GM18868 (cell line): ENCODE measurements at regions not wholly inside any gene's neighbourhood (a gene's known extent, or its start where the extent isn't known, plus 50 kb on each side); places are given as distances from the start of the nearest gene placed in this dataset.

Experiments
- ATAC-seq: cut with Tn5 transposase; IDR thresholded peaks from one replicate; pipeline ENCODE4 v1.9.1; 2021; ENCODE audit warnings: mild to moderate bottlenecking, moderate library complexity; ENCODE audit not compliant: unreplicated experiment

DNA sequence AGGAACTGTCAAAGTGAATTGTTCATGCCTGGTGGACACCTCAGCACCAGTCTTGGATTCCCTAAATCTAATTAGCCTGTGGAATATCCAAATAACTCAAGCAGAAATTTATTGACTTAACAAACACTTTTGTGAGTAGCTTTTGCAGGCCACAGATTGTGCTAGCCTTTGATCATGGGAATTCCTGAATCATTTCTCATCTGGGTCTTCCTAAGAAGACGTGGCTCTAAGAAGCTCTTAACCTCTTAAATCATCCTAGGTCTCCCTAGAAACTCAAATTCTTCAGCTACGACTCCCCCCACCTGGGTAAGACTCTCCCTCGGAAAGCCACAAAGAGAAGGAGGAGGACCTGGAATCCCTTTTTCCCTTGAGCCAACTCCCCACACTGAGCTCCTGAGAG lies 53.8 kb upstream of the PSEN2 start:
- no peak for ATAC-seq

DNA sequence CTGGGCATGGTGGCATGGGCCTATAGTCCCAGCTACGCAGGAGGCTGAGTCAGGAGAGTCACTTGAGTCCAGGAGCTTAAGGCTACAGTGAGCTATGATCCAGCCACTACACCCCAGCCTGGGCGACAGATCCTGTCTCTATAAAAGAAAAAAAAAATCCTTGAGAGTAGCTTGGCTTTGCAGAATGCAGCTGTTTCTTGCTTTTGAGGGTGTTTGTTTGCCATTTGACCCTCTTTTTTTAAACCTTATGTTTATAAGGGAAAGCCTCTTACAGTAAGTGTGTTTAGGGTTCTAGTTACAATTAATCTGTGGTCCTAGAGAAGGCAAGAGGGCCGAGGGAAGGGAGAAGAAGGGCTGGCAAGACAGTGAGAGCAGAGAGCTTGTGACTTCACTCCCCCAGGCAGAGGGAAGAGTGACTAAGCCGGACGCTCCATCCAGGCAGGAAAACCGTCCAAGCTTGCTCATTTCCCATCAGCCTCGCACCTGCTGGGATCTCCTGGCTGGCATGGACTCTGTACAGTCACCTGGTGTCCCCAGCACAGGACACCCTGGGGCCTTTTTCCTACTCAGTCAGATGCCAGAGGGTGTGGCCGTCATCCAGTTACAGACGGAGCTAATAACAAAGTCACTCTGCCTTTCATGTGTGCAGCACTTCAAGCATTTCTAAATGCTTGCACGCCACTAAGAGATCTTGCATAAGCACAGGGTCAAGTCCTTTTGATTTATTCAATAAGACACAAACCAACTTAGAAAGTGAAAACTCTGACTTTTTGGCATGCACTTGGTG lies 55.5 kb upstream of the PSEN2 start:
- ATAC-seq: no peak

DNA sequence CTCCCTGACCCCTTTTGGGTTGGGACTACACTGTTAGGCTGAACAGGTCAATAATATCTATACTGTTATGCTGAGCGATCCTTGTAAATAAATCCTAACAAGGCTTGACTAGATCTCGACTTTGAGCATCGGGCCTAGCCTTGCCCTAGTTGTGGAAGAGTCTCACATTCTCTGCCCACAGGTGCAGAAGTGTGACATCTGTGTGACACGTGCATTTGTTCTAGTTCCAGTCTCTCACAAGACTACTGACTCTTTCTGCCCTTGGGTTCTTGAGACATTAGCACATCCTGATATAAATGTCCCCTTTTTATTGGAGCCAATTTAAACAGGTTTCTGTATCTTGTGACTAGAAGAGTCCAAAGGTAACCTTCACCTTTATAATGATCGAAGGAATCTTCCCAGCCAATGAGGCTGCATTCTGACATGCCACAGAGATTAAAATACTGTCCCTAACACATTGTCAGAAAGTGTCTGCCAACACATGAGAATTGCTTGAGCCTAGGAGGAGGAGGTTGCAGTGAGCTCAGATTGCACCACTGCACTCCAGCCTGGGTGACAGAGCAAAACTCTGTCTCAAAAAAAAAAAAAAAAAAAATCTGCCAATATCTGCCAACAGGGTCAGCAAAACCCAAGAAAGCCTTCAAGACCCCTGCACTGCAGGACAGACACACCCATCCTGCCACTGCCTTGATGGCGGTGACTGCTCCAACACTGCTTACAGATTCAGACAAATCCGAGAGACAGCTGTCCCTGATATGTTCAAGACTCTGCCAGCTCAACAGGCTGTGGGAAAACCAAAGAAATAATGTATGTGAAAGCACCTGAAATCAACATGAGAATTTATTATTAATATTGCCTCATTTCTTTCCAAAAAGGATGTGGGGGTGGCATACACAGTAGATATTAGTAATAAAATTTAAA lies 56.5 kb upstream of the PSEN2 start:
- ATAC-seq: no peak

DNA sequence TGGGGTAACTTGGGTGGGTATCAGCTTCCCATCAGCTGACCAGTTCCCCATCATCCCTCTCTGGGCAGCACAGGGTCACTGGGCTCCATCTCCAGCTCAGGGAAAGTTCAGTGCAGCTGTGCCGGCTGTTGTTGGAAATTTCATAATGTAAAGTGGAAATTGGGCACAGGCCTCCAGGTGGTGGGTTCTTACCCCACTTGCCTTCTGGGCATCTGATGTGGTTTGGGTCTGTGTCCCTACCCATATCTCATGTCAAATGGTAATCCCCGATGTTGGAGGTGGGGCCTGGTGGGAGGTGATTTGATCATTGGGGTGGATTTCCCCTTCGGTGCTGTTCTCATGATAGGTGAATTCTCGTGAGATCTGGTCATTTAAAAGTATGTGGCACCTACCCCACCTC lies 59.7 kb upstream of the PSEN2 start:
- ATAC-seq: no peak

DNA sequence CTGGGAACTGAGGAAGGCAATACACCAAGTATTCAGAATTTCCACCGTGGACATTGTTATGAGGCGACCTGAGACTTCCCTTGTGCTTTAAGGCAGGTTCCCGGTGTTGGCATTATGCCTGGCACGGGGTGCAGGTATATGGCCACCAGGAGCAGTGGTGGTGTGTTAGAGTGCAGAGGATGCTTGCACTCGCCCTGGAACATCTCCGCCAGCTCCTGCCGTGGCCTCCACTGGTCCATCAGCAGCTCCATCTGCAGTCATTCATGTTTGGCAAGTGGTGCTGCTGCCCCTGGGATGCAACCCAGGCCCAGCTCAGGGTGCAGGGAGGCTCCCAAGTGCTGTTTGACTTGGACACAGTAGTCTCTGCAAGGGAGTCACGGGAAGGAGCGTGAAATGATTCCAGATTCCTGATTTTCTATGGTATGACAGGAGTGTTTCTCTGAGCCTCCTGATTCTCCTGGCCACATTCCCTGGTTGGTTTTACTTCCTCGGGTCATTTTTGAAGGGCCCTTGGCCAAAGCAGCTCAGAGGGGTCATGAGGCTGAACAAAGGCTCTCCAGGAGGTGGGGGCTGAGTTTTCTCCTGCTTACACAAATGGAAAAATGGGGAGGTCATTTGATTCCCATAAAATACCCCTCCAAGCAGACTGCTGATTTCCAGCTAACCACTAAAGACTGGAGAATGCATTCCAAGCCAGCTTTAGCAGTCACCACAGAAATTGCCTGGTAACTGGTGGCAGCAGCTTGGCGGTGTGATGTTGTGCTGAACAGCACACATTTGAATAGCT lies 60.4 kb upstream of the PSEN2 start:
- no peak for ATAC-seq

DNA sequence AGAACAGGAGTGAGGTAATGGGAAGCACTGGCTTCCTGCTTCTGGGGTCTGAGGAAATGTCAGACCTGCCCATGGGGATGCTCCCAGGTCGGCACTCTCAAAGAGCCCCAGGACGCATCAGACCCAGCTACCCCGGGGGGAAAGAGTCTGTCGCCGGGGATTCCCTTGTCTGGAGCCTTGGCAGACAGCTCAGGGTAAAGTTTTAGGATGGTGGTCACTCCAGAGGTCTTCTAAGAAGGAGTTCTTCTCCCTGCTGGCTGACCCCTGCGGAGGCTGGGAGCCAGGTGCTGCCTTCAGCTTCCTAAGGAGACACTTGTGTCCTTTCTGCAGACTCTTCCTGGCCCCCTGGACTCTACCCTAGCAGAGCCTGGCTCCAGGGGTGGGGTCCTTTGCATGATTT lies 61.9 kb upstream of the PSEN2 start:
- no peak for ATAC-seq

DNA sequence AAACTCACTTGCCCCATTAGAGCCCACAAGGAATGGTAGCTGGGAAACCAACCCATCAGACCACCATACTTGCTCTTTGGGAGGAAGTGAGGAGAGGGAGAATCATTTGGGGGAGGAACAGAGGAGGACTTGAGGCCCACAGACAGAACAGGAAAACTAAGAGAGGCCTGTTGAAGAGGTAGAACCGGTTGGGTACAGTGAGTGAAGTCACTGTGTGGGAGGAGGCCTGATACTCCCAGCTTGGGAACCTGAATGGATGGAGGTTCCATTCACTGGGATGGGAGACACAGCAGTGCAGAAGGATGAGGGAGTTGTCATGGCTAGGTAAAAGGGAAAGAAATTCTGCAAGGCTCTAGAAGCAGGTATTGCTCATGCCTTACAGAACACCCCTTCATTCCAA lies 63.4 kb upstream of the PSEN2 start:
- no peak for ATAC-seq

DNA sequence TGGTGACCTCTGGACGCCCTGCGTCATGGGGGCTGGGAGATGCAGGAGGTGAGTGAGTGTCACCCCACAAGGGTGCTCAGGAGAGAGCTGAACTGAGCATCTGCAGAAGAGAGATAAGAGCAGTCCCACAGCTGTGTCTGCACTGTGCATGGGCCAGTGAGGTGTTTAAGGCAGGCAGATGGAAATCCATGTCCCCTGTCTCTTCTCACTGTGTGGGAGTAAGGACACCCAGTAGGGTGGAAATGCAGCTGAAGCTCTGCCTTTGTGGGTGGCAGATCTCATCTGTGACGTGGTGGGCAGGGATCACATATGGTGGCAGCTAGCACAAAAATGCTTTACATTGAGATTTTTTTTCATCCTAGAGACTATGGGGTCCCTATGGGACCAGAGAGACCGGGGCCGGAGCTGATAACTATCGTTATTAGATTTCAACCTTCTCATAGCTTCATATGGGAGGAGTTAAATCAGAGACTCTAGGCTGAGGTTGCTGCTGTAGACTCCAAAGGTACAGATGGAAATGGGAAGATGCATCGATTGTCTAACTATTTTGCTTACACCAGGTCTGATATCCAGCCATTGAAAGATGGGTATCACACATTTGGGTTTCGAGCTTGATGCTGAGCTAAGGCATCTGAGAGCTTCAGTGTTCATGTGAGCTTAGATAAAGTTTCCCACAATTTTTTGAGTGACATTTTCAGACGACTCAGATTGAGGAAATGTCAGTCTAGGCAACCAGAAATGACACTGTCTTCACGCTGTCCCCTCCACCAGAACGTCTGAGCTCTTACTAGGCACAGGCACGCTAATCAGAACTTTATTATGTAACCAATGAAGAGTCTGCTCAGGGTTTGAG lies 65.3 kb upstream of the PSEN2 start:
- no peak for ATAC-seq

DNA sequence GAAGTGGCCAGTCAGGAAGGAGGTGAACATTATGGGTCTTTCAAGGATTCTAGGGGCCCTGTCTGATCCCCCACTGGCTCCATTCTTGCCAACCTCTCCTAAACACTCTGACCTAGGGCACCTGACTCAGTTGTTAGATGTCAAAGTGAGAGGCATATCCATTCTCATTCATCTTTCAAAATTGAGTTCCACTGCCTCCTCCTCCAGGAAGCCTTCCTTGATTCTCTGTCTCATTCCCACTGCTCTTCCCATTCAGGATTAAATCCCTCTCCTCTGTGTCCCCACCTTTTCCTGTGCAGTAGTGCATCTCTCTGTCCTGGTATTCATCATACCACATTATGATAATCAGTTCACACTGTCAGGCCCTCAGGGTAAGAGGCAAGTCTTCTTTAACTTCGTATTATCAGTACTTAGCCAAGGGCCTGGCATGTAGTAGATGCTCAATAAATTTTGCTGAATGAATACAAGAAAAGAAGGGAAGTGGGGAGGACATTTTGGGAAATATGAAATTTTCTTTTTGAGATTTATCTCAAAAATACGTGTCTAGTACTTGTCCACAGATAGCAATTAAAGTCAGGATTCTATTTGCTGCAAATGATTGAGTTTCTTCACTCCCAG lies 61.8 kb upstream of the ITPKB start:
- no peak for ATAC-seq

DNA sequence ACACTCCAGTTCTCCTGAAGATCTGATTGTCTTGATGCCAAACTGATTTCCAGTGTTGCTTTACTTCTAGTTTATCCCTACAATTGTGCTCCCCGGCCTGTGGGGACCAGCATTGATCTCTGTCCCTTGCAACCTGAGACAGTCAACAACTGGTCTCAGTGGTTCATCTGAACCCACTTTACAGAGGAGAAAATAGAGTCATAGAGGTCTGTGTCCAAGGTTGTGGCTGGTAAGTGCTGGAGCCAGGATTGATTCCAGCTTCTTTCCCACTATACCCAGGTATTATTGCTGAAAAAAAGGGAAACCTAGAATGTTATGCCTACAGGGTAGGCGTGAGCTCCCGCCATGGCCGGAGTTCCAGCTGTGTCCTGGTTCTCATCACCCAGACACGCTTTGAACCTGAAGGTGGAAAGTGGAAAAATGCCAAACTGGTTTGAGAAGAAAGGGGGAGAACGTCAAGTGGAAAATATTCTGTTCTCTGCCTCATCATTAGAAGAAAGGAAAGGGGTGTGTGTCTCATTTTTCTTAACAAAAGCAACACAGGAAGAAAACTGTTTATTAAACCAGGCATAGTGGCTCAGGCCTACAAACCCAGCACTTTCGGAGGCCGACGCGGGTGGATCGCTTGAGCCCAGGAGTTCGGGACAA lies 60.7 kb upstream of the ITPKB start:
- no peak for ATAC-seq

DNA sequence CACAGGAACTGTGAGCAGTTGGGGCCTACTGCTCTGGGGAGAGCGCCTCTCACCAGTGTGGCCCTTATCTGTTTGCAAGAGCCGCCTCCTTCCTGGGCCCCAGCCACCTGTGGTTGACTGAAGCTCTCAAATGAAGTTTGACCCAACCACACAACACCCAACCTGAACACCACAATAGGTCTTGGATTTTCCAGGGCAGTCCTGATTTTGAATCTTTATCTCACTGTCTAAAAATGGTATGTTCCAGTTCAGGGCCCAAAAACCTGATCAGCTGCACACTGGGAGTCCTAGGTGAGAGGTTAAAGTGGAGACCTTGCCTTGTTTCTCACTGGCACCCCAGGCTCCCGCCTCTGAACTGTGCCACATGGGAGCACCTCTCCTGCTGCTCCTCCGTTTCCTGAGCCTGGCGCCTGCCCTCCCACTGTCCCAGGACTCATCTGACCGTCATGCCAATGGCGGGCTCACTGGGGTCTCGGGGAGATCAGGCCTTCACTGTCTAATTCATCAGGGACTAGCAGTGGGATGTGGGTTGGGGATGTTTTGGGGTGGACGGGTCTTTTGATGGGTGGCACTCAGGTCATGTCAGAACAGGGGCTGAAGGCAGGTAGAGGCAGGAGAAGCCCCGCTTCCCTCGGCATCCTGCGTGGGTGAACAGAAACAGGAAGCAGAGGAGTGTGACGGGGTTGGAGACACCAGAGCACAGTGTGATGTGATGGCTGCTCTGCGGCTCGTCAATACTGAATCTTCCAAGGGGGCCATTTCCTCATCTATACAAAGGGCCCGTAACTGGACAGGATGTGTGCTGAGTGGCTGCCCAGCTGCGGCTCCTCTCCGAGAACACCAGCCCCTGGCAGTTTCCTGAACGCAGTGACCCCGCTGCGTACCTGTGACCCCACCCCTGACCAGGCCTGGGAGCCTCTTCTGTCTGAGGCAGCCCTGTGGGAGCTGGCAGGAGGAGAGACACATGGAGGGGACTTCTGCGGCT lies 59.6 kb upstream of the ITPKB start:
- peak; percentile 89 for ATAC-seq

DNA sequence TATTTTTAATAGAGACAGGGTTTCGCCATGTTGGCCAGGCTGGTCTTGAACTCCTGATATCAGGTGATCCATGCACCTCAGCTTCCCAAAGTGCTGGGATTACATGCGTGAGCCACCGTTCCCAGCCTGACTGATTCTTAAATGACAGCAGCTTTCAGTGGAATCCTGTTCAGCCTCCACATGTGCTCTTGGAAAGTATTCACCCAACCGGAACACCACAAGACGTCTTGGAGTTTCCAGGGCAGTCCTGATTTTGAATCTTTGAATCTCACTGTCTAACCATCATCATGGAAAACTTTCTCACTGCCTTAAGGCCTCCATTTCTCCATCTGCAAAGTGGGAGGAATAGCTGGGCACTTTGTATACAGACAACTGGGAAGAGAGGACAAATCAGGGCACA lies 58.1 kb upstream of the ITPKB start:
- ATAC-seq: no peak

DNA sequence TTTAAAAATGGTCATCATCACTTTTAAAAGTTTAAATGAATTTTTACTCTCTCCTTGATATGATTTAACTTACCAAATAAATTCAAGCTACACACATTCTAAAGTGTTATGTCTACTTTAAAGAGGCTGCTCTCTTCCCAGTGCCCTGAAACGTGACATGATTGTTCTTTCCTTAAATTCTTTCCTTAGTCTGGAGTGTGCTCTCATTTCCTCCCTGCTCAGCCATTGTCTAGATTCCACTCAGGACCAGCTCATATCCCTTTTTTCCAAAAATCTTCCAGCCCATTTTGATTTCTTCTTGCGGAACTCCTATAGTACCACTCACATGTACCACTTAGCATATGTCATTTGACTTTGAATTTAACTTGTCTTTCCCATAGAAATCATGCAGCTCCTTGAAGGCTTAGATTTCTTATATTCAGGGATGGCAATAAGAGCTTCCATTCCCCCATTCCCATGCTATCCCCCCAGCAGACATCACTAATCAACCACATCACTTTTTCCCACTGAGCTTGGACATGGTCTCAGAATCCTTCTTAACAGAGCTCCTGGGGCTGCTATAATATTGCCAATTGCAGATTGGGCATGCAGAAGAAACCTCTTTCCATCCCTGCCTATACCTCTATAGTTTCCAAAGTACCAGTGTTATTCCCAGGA lies 54.7 kb upstream of the ITPKB start:
- no peak for ATAC-seq

DNA sequence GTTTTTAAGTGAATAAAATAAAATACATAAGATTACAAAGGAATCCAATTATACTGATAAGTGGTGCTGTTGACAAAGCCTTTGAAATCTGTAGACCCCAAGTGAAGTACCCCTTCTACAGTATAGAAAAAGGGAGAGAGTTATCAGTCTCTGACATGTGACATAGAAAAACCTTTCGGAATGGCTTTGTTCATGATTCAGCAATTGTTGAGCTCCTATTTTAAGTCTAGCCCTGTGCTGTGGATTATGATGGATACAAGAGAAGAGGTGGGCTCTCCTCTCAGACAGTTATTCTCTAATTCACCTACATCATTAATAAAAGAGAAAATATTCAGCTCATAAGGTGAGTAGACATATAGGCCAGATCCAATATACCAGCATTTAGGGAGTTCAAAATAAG lies 53.3 kb upstream of the ITPKB start:
- no peak for ATAC-seq

DNA sequence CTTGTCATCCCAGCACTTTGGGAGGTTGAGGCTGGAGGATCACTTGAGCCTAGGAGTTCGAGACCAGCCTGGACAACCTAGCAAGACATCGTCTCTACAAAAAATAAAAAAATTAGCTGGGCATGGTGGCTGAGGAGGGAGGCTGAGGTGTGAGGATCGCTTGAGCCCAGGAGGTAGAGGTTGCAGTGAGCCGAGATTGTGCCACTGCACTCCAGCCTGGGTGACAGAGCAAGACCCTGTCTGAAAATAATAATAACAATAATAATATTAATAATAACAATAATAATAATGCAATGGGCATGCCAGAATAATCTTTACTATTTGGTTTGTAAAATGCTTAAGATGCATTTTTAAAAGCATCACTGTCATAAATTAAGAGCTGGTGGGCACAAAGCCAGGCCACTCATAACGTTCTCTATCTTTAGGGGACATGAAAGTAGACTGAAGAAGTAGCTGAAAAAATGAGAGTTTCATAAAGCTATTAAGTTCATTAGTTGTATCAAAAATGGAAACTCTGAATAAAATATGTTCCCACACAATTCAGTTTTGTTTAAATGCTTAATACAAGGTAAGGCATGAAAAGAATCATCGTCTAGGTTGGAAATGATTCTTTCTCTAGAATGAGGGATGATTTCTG lies 51.6 kb upstream of the ITPKB start:
- no peak for ATAC-seq

DNA sequence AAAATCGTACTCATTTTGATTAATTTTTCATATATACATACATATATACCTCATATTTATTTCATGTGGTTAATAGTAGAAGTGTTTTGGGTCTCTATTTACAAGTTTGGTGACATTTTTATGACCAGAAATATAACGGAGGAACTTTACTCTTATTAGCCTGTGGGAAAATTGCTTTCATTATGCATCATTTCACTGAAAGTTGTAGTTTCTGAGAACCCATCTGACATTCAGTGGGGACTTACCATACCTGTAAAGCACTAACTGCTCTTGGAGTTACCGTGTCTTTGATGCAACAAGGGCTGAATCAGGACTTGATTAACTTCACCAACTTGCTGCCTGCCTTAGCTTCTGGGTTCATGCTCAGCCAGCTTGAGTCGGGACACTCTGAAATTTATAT lies 49.9 kb upstream of the ITPKB start:
- ATAC-seq: peak; percentile 62
